ENCODE measurements at regions not wholly inside any gene's neighbourhood (a gene's known extent, or its start where the extent isn't known, plus 50 kb on each side); places are given as distances from the start of the nearest gene placed in this dataset.

DNA sequence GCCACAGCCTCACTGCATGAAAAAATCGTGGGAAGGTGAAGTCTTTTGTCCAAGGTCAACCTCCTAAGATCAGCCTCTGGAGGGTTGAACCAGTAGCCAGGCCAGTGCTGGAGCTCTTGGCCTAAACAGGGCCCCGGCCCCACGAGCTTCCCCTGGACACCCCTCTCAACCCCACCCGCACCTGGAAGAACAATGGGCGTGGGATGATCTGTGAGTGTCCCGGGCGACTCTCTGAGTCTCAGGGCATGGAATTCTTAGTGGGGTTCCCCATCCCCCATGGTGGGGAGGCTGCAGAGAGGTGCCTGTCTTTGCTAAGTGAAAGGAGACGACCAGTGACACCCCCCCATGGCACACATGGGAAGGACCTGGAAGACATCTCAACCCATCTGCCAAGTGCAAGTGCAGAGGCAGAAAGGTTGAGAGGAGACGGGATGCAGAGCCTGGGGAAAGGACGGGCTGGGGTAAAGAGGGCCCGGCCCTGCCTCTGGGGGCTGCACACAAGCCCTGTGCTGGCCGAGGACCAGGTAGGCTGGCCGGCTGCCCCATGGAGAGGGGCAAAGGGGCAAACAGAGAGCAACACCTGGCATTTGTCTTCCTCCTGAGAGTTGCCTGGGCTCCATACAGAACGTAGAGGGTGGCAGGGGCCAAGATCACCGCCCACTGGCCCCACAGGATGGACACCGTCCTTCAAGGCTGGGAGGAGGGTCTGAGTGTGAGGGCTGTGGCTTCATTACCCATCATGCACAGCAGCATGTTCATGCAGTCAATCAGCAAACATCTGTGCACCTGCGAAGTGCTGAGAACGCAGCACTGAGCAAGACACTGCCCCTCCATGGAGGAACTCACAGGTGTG, 163.0 kb upstream of the PPP2R2D start:
- DNase-seq: no peak

DNA sequence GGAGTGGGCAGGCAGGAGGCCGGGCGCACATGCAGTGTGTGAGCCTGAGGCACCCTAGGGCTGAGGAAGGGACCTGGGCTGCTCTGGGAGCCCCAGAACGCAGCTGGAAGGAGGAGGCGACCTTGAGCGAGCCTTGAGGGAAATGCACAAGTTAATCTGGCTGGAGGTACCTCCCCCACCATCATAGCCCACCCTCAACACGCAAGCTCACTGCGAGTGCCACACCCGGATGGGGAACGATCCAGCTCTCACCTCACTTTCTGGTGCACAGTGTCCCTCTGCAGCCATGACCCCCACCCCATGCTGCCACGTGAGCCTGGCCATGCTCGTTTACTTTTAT, 162.4 kb upstream of the PPP2R2D start:
- DNase-seq: no peak

DNA sequence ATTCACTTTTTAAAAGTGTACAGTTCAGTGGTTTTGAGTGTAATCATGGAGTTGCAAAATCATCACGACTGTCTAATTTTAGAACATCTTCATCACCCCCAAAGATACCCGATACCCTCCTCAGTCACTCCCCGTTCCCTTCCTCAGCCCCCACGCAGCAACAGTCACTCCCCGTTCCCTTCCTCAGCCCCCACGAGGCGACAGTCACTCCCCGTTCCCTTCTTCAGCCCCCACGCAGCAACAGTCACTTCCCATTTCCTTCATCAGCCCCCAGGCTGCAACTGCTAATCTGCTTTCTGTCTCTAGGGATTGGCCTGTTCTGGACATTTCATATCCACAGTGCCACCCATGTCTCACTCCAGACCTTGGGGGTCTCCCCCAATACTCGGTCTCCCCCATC, 161.6 kb upstream of the PPP2R2D start:
- no peak for DNase-seq

DNA sequence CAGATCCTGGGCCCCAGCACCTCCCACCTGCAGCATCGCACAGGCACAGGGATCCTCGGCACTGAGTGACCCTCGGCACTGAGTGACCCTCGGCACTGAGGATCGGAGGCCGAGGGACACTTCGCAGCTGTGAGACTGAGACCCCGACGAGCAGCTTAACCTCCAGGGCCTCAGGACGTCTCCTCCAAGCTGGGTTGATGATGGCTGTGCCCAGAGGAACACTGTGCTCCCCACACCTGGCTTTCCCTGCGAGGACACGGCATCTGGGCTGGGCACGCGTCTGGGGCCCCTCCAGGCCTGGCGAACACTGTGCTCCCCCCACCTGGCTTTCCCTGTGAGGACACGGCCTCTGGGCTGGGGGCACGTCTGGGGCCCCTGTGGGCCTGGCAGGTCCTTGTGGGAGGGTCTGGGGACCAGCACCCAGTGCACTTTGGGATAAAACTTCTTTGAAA, 158.3 kb upstream of the PPP2R2D start:
- DNase-seq: no peak

DNA sequence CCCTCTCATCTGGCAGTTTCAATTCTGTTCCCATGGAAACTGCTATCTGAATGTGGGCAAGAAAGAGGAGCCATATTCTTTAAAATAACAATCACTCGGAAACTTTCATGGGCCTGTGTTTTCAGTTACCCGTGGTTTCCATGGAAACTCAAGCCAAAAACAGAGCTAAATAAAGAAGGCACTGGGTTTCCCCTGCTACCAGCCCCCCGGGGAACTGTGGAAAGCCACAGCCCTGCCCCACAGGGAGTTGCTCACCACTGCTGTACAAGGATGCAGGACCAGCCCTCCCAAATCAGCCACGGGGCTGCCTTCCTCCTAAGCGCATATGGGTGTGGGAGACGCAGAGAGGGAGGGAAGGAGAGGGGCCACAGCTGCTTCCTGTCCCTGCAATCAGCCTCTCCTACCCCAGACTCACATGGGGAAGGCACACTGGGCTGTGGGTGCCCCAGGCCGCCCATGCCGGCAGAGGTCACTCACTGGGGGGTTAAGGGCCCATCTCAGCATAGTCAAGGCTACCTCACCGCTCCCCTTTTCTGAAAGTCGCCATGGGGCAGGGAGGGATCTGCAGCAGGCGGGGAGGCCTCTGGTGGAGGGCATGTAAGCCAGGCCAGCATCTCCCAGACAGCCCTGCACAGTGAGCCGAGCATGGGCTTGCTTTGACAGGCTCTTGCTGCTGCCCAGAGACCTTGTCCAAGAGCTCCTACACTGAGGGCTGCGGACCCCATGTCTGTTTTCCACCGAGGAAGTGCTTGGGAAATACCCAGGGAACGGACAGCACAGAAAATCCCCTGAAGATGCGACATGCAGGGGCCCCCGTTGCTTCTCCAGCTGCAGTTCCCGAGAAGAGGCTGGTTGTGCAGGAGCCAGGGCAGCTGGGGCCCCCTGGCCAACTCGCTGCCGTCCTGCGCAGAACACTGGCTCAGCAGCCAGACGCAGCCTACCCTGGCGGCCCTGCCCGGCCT, 157.3 kb upstream of the PPP2R2D start:
- no peak for DNase-seq

DNA sequence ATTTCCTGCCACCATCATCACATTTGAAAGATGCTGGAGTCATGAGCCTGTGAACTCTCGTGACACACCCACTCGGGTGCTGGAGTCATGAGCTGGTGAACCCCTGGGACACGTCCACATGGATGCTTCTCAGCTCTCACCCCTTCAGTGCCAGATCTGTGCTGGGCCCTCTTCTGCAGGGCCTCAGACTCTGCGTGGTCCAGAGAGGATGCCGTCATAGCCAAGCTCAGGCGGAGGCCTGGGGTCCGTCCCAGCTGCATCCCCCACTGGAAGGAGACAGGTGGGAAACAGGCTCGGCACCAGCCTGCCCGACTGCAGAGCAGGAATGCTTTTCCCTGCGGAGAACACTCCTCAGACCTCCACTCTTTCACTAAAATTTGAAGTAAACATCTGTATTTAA, 156.5 kb upstream of the PPP2R2D start:
- DNase-seq: no peak

DNA sequence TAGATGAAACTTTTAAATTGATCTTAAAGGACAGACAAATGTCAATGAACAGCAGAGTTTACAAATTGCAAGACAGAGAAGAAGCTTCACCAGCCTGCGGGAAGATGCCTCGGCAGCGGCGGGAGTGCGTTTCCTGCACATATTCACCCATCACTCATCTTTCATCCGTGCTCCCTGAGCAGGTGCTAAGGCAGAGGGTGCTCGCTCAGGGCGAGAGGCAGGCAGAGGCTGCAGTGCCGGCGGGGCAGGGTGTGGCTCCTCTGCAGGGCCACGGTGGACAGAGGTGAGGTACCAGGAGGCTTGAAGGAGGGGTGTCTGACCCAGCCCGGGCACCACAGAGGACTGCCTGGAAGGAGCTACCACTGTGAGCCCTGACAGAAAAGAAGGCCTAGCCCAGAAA, 155.2 kb upstream of the PPP2R2D start:
- no peak for DNase-seq

DNA sequence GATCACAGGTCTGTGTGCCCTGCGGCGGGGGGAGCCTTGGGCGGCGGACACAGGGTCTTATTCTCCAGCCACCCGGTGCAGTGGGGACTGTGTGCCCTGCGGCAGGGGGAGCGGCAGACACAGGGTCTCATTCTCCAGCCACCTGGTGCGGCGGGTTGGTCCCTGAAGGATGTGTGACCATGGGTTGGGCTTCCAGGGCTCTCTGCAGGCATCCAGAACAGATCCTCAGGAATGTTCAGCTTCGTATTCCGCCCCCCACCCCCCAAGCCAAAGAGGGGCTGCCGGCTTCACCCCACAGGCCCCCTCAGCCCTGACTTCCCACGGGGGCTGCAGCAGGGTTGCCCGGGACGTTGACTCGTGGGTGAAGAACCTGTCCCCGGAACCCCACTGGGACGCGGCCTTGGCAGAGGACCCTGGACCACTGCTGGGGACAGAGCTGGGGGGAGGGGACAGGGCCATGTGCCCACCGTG, 154.5 kb upstream of the PPP2R2D start:
- DNase-seq: no peak

DNA sequence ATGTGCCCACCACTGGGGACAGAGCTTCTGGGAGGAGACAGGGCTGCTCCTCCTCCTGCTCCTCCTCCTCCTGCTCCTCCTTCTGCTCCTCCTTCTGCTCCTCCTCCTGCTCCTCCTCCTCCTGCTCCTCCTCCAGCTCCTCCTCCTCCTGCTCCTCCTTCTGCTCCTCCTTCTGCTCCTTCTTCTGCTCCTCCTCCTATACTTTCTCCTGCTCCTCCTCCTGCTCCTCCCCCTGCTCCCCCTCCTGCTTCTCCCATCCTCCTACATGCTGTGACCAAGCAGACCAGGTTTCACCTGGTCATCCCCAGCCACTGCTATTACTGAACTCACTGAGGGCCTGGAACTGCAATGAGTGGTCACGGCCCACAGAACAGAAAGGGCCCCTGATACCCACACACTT, 154.0 kb upstream of the PPP2R2D start:
- no peak for DNase-seq

DNA sequence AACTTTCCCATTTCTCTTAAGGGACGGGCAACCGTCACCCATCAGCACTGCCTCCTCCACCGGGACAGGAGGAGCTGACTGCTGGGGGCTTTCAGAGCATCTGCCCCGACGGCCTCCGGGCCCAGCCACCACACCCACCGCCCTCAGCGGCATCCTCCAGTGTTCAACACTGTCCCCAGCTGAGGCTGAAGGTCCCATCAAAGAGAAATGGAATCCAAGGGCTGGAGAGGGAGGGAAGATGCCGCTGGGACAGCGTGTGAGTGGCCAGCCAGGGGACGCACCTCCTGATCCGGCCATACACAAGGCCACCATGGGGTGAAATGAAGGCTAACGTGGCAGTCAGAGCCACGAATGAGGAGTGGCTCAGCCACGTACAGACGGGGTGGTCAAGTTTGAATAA, 153.6 kb upstream of the PPP2R2D start:
- no peak for DNase-seq

DNA sequence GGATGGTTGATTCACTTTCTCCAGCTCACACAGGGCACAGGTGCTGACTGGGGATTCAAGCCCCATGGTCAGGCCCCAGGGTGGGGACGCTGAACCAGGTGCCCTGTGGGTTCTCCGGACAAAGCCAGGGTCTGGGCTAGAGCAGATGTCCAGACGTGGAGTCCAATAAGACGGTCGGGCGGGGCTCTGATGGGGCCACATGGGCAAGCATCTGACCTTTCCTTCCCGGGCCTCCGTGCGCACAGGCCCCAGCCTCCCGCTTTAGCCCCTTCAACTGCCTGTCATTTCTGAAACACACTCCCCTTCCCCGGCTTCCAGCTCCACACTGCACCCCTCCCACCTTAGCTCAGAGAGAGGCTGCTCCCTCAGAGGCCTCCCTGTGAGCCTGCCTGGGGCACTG, 153.0 kb upstream of the PPP2R2D start:
- no peak for DNase-seq

DNA sequence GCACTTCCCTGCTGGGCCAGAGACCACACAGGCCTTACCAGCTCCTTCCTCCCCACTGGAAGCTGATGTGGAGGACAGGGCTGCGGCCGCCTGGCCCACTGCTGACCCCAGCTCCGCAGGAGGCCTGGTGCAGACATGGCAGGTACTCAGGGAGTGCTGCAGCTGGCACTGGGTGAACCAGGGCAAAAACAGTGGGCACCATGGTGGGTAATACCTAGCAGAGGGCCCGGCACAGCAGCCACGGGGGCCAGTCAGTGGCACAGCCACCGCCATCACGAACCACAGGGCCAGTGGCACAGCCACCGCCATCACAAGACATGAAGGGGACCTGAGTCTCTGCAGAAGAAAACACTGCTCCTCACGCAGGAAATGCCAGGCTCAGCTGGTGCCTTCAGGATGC, 152.6 kb upstream of the PPP2R2D start:
- no peak for DNase-seq

DNA sequence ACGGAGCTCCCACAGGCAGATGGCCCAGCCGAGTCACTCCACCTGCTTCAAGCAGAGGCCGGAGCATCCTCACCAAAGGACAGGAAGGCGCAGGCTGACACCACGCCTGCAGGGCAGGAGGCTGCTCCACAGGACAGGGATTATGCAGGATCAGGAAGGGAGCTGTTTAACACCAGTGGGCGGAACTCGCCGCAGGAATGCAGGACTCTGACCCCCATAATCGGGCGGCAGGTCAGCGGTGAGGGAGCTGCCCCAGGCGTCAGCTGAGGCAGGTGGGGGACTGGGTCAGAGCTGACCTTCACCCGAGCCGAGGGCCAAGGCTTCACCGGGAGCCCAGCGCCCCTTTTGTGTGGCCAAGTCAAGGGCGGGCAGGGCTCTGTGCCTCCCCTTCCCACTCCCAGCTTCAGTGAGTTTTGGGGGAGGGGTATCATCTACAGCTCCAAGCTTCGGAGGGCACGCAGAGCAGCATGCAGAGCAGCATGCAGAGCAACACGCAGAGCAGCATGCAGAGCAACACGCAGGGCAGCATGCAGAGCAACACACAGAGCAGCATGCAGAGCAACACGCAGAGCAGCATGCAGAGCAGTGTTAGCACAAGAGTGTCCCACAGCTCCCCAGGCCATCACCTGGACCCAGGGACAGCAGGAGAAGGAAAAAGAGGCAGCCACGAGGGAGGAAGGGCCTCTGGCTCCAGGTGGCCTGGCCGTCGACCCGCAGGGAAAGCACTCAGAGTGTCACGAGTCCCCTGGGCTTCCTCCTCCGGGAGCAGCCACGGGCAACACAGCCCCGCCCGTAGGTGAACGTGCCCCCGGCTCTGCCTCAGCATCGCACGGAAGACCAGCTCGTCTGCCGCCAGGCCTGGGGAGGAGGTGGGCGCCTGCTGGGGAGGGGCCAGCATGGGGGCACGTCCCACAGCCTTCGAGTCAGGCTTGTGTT, 151.7 kb upstream of the PPP2R2D start:
- DNase-seq: no peak

DNA sequence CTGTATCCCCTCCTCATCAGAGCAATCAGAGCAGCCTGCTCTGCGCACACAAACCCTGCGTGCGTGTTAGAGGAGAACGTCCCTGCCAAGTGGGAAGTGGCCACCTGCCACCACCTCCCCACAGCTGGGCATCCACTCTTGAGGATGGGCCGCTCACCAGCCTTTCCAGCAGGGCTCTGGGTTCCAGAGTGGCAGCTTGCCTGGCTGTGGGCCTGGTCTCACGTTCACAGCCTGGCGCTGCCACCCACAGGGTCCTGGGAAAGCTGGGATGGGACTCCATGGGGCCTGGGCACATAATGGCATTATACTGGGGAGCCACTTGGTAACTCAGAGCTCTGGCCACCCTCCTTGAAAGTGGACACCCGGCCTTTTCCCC, 151.1 kb upstream of the PPP2R2D start:
- no peak for DNase-seq

DNA sequence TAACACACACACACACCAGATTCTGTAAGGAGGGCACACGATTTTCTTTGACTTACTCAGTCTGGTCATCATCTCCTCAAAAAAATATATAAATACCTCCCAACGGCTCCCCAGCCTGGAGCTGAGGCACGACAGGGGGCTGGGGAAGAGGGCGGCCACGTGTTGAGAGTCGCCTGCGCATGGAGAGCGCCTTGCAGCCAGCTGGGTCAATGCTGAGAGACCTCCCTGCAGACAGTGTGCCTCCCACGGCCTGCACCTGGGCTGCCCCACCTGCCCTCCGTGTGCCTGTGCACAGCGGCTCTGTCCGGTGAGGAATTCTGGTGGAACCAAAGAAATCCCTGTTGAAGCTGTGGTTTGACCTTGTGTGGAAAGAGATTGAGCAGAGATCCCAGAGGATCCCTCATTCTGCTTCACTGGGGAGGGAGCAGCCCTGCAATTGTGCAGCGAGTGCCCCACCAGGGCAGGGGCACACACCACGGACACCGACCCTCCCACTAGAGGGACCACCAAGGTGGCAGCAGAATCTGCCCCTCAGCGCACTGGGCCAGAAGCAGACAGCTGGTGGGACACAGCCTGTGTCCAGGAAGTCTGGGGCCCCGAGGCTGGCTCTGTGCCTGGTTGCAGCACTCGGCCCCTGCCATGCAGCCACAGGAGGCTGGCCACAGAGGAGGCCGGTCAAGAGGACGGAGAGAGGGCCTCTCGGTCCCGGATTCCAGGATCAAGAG, 150.5 kb upstream of the PPP2R2D start:
- no peak for DNase-seq

DNA sequence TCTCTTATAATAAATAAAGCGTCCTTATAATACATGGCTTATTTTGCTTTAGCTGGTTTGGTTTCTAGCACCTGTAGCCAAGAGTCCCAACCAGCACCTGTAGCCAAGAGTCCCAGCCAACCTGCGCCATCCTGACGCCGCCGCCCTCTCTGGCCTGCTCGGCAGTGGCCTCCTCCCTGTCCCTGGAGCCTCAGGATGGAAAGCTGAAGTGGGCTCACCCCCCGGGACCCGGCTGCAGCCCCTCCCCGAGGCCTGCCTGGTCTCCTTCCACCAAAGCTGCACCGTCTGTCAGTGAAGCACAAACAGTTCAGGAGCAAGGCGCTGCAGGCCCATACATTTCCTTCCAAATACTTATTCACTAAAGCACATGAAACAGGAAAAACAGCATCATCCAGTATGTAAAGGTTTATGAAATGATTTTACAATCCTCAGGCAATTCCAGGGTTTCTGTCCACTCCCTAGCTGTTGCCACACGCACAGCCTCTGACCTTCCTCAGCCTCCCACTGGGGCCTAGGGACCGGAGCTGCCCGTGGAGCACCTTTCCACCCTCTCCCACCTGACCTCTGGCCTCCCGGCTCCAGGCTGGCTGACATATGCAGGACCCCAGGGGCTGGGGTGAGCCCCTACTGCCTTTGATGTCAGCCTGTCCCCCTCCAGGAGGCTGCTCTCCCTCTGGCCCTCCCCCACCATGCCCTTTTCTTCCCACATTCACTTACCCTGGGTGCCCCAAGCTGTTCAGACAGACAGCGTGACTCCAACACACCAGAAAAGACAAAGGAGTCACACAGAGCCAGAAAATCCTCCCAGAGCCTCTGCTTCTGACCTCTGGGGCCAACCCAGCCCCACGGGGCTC, 149.6 kb upstream of the PPP2R2D start:
- no peak for DNase-seq

DNA sequence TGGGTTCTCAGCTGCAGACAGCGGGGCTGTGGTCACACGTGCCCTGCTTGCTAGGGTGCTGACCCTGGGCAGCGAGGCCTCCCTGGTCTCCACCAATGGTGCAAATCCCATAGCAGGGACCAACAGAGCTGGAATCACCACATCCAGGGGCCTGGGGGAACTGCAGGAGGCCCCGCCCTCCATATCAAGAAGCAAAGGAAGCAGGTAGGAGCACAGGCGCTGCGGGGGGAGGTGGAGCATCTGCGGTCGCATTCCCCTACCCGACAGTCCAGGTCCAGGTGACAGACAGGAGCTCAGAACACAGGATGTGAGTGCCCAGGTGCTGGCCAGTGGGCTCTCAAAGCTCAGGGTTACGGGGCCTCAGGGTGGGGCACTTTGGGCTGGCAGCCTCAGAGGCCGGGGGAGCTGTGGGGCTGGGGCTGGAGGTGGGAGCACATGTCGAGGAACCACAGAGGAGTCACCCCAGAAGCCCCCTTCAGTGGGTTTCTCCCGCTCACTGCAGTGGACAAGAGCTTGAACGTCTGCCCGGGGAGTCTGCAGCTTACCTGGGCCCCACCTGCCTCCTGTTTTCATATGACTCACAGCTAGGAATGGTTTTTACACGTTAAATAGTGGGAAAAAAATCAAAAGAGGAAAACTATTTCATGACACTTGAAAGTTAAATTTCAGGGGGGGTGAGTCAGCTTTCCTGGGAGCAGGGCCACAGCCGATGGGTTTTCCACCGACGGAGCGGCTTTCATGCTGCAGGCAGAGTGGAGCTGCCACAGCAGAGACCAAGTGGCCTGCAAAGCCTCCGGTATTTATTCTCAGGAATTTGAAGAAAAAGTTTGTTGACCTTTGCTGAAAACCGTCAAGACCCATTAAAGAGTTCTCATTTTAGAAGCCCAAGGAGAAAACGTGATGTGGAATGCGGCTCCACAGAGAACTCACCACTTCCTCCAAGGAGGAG, 148.7 kb upstream of the PPP2R2D start:
- no peak for DNase-seq

DNA sequence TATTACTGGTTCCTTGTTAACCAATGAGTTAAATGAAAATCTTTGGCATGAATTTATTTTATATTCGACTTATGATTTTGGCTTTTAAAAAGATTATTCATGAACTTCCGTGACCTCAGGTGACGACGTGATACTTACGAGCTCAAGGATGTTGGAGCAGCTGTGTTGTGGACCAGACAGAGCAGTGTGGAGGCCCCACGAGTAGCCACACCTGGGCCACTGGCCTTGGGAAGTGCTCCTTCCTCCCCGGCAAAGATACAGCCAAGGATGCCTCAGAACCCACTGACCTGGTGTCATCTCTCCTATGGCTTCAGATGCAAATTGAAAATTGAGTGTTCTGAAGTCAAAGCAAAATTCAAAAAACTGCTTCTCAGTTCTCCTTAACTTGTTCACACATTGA, 147.5 kb upstream of the PPP2R2D start:
- no peak for DNase-seq

DNA sequence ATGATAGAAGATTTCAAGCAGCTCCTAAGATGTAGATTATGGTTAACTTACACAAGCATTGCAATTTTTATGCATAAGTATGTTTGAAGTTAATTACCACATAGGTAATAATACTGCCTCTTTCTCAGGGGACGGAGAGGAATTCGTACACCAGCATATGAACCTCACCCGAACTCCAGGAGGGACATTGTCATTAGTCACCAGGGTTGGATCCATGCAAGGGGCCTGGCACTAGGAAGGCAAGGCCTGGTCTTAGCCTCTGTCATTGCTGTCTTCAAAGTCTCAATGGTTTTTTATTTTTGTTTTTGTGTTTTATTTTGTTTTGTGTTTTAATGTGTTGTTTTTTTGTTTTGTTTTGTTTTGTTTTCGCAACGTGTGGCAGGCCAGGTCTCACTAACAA, 145.6 kb upstream of the PPP2R2D start:
- DNase-seq: no peak
